Activated T-helper 2 cell treated with anti-CD3 and anti-CD28 coated beads, Interferon-gamma antibody, Interleukin-2, Interleukin-4, amounts not matched to agents 10 μg/mL and 5 μg/mL and 100 μg/mL, durations not matched to agents 14 hours and 24 hours and 36 hours (primary cell): ENCODE measurements at regions not wholly inside any gene's neighbourhood (a gene's known extent, or its start where the extent isn't known, plus 50 kb on each side); places are given as distances from the start of the nearest gene placed in this dataset.

Experiments used
- DNase-seq: peaks from one replicate; pipeline ENCODE4 v3.0.0; 2021; ENCODE audit warnings: low spot score
- H3K27ac Mint-ChIP-seq: one replicate; pipeline ENCODE4 v1.8.0; 2021; ENCODE audit warnings: mixed read lengths
- H3K27me3 Mint-ChIP-seq: one replicate; pipeline ENCODE4 v1.8.0; 2021; ENCODE audit warnings: low read depth, mixed read lengths
- H3K36me3 Mint-ChIP-seq: one replicate; pipeline ENCODE4 v1.8.0; 2021; ENCODE audit warnings: low read depth, mixed read lengths
- H3K4me1 Mint-ChIP-seq: one replicate; pipeline ENCODE4 v1.8.0; 2021; ENCODE audit warnings: low read depth, mixed read lengths
- H3K4me3 Mint-ChIP-seq: one replicate; pipeline ENCODE4 v1.8.0; 2021; ENCODE audit warnings: low read depth, mild to moderate bottlenecking, moderate library complexity, mixed read lengths
- H3K9me3 Mint-ChIP-seq: one replicate; pipeline ENCODE4 v1.8.0; 2021; ENCODE audit warnings: mixed read lengths
- intact Hi-C: fragments of 100-400 bp; cut with micrococcal nuclease; formaldehyde crosslinking; loops from one replicate; pipeline ENCODE4 v1.15.1; 2023

- H3K4me3 Mint-ChIP-seq = no peak overlapping the region
- DNase-seq = no peak
- intact Hi-C loops = loop anchor here (5.0 kb wide), 3 partner anchors 183 to 357 kb away; no protein-coding TSS in a partner anchor
- H3K27ac Mint-ChIP-seq = peak overlapping the region; percentile 15
- peaks cover 15% of the 10 kb centered on the region for H3K36me3 Mint-ChIP-seq
- H3K9me3 Mint-ChIP-seq = peaks cover 20% of the 10 kb centered on the region
- H3K27me3 Mint-ChIP-seq = no peaks in the 10 kb centered on the region
- peaks cover 73% of the 10 kb centered on the region for H3K4me1 Mint-ChIP-seq
These were observed 295.5 kb upstream of the RUNX1 start for GRCh38 chr21:35344582-35344981.

DNA sequence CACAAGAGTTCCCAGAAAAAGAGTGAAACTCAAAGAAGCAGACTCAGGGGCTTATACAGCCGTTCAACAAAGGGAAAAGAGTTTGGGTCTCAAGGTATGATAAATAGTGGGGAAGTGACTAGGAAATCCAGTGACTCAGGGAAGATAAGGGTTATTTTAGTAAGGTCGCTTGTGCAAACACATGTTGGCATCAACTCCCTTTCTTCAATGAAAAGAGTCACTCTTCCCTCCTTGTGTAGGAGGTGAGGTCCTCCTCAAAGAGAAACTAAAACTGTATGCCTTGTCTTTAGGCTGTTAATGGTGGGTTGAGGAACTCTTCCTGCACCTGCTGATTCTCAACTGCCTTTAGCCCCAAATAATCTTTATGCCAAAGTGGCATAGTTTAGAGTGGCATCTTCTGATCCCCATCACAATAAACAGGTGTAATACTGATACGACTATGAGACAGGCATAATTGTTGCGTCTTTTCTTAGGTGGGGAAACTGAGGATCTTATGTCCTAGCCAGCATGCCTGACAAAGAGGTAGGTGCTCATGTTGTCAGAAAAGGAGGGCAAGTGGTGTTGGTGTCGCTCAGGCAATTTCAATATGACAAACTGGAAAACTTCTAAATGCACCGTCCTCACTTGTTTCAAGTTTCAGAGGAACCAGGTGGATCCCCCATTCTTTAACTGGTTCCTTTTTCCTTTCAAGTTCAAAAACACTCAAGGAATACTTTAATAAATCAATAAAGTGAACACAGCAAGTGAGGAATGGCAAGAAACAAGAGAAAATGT lies 294.1 kb upstream of the RUNX1 start:
- Mint-ChIP-seq H3K27ac (peak overlapping the region; percentile 98), H3K36me3 (peaks cover 18% of the 10 kb centered on the region), H3K27me3 (no peaks in the 10 kb centered on the region), H3K9me3 (peaks cover 27% of the 10 kb centered on the region), H3K4me3 (peak overlapping the region; percentile 69), H3K4me1 (peaks cover 70% of the 10 kb centered on the region)
- no peak for DNase-seq
- intact Hi-C loops = loop anchor here (1.0 to 5.0 kb wide), 11 partner anchors 8 to 454 kb away; partner anchors contain the start of gene RUNX1

GRCh38 chr21:35342440-35342839 lies 293.3 kb upstream of the RUNX1 start:
- Mint-ChIP-seq H3K27me3 (no peaks in the 10 kb centered on the region), H3K9me3 (peaks cover 31% of the 10 kb centered on the region), H3K36me3 (peaks cover 21% of the 10 kb centered on the region), H3K4me1 (peaks cover 63% of the 10 kb centered on the region), H3K4me3 (peak overlapping the region; percentile 69), H3K27ac (peak overlapping the region; percentile 98)
- intact Hi-C loops = loop anchor here (1.0 to 5.0 kb wide), 11 partner anchors 52 to 454 kb away; partner anchors contain the start of gene RUNX1
- no peak for DNase-seq

- Mint-ChIP-seq H3K27ac (no peak overlapping the region), H3K4me3 (no peak overlapping the region), H3K36me3 (peaks cover 13% of the 10 kb centered on the region), H3K4me1 (peaks cover 62% of the 10 kb centered on the region), H3K27me3 (no peaks in the 10 kb centered on the region), H3K9me3 (peaks cover 24% of the 10 kb centered on the region)
- DNase-seq = no peak
- intact Hi-C loops = loop anchor here (5.0 kb wide), 3 partner anchors 187 to 353 kb away; no protein-coding TSS in a partner anchor
These were observed 291.2 kb upstream of the RUNX1 start for GRCh38 chr21:35340273-35340672.

- peaks cover 60% of the 10 kb centered on the region for H3K4me1 Mint-ChIP-seq
- no peak for DNase-seq
- peaks cover 19% of the 10 kb centered on the region for H3K9me3 Mint-ChIP-seq
- peak overlapping the region; percentile 14 for H3K27ac Mint-ChIP-seq
- intact Hi-C loops = no loop called here
- H3K36me3 Mint-ChIP-seq = peaks cover 8% of the 10 kb centered on the region
- no peak overlapping the region for H3K4me3 Mint-ChIP-seq
- H3K27me3 Mint-ChIP-seq = no peaks in the 10 kb centered on the region
These were observed 290.0 kb upstream of the RUNX1 start for GRCh38 chr21:35338881-35339632.

DNA sequence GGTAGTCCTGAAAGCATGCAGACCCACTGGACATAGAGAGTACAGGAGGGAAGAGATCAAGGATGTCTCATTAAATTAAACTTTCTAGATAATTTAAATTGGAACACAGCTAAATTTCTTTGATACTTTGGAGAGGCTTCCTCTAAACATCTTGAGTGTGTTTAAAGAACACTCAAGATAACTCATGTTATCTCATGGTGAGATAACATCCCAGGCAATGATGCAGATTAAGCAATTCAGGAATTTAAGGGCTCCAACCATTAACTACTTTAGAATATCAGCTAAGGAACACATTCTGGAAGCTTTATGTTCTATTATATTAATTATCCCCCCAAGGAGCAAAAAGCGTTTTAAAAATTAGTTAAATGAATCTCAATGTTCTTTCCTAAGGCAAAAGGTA lies 289.2 kb upstream of the RUNX1 start:
- intact Hi-C loops = no loop called here
- Mint-ChIP-seq H3K27me3 (no peaks in the 10 kb centered on the region), H3K4me1 (peaks cover 56% of the 10 kb centered on the region), H3K9me3 (peaks cover 15% of the 10 kb centered on the region), H3K27ac (no peak overlapping the region), H3K4me3 (no peak overlapping the region), H3K36me3 (peaks cover 8% of the 10 kb centered on the region)
- no peak for DNase-seq

- intact Hi-C loops = no loop called here
- H3K27ac Mint-ChIP-seq = no peak overlapping the region
- H3K4me1 Mint-ChIP-seq = peaks cover 56% of the 10 kb centered on the region
- H3K4me3 Mint-ChIP-seq = no peak overlapping the region
- no peak for DNase-seq
- H3K36me3 Mint-ChIP-seq = peaks cover 8% of the 10 kb centered on the region
- peaks cover 14% of the 10 kb centered on the region for H3K9me3 Mint-ChIP-seq
- no peaks in the 10 kb centered on the region for H3K27me3 Mint-ChIP-seq
These were observed 288.5 kb upstream of the RUNX1 start for GRCh38 chr21:35337573-35337972.

DNA sequence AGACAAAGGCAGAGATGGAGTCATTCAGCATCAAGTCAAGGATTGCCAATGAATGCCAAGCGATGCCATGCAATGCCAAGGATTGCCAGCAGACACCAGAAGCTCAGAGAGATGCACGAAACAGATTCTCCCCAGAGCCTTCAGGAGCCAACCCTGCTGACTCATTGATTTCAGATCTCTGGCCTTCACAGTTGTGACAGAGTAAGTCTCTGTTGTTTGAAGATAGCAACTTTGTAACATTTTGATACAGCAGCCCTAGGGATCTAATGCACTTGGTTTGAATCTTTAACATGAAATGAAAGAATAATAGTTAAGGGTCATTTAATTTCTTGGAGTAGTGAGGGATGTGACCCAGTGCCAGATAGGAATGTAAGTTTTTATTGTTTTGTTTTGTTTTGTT lies 287.4 kb upstream of the RUNX1 start:
- Mint-ChIP-seq H3K4me3 (no peak overlapping the region), H3K36me3 (peaks cover 12% of the 10 kb centered on the region), H3K4me1 (peaks cover 55% of the 10 kb centered on the region), H3K27me3 (no peaks in the 10 kb centered on the region), H3K27ac (peak overlapping the region; percentile 59), H3K9me3 (peaks cover 19% of the 10 kb centered on the region)
- no peak for DNase-seq
- intact Hi-C loops = no loop called here

- H3K27ac Mint-ChIP-seq = peak overlapping the region; percentile 68
- DNase-seq = no peak
- peaks cover 60% of the 10 kb centered on the region for H3K4me1 Mint-ChIP-seq
- no peak overlapping the region for H3K4me3 Mint-ChIP-seq
- no peaks in the 10 kb centered on the region for H3K27me3 Mint-ChIP-seq
- H3K36me3 Mint-ChIP-seq = peaks cover 17% of the 10 kb centered on the region
- peaks cover 25% of the 10 kb centered on the region for H3K9me3 Mint-ChIP-seq
- intact Hi-C loops = no loop called here
These were observed 286.9 kb upstream of the RUNX1 start for GRCh38 chr21:35335951-35336446.

- intact Hi-C loops = no loop called here
- Mint-ChIP-seq H3K27me3 (no peaks in the 10 kb centered on the region), H3K27ac (no peak overlapping the region), H3K4me3 (no peak overlapping the region), H3K9me3 (peaks cover 23% of the 10 kb centered on the region), H3K4me1 (peaks cover 53% of the 10 kb centered on the region), H3K36me3 (peaks cover 15% of the 10 kb centered on the region)
- DNase-seq = no peak
These were observed 284.9 kb upstream of the RUNX1 start for GRCh38 chr21:35333831-35334618.

GRCh38 chr21:35332841-35333426 lies 283.8 kb upstream of the RUNX1 start:
- Mint-ChIP-seq H3K36me3 (peaks cover 13% of the 10 kb centered on the region), H3K9me3 (peaks cover 15% of the 10 kb centered on the region), H3K4me3 (no peak overlapping the region), H3K27me3 (no peaks in the 10 kb centered on the region), H3K4me1 (peaks cover 51% of the 10 kb centered on the region), H3K27ac (no peak overlapping the region)
- DNase-seq = no peak
- intact Hi-C loops = no loop called here
